AG09319 (cell line): ENCODE measurements at regions not wholly inside any gene's neighbourhood (a gene's known extent, or its start where the extent isn't known, plus 50 kb on each side); places are given as distances from the start of the nearest gene placed in this dataset.

Source experiments
- DNase-seq: peaks from one replicate; pipeline ENCODE4 v3.0.0-alpha.2; 2010; ENCODE audit warnings: low read depth; ENCODE audit errors: extremely low read depth
- CTCF ChIP-seq: IDR thresholded peaks from 2 replicates; pipeline ENCODE4 v1.5.1; 2011; ENCODE audit warnings: low read depth, mild to moderate bottlenecking, inconsistent platforms, low read length, moderate library complexity

GRCh38 chr21:41582866-41583265 is 74.9 kb upstream of the TMPRSS2 start:
- TF ChIP-seq CTCF, result no peak
- DNase-seq, result no peak

GRCh38 chr21:41582298-41582840 is 74.4 kb upstream of the TMPRSS2 start:
- no peak for DNase-seq
- TF ChIP-seq CTCF, result no peak

GRCh38 chr21:41581592-41582228 is 73.8 kb upstream of the TMPRSS2 start:
- DNase-seq, result no peak
- no peak for TF ChIP-seq CTCF

GRCh38 chr21:41580758-41581554 is 73.0 kb upstream of the TMPRSS2 start:
- TF ChIP-seq CTCF, result no peak
- no peak for DNase-seq

- TF ChIP-seq CTCF, result no peak
Measured at GRCh38 chr21:41579692-41580091, 71.7 kb upstream of the TMPRSS2 start.

GRCh38 chr21:41578716-41579115 is 70.8 kb upstream of the TMPRSS2 start:
- DNase-seq, result no peak

More at GRCh38 chr21:41579692-41580091, 71.7 kb upstream of the TMPRSS2 start:
- DNase-seq, result no peak

More at GRCh38 chr21:41578716-41579115, 70.8 kb upstream of the TMPRSS2 start:
- no peak for TF ChIP-seq CTCF
